Endothelial cell of umbilical vein (primary cell): ENCODE measurements at regions not wholly inside any gene's neighbourhood (a gene's known extent, or its start where the extent isn't known, plus 50 kb on each side); places are given as distances from the start of the nearest gene placed in this dataset.

Experiments
- BruUV-seq: library from RNA; stranded (reverse); fragments of 400-500 nt; replicated peaks from 2 replicates; lab custom pipeline; 2021; lab: Mats Ljungman, UMichigan
- CTCF ChIA-PET: fragments of 300-600, 350-600 bp; sonication (Branson Sonifier 250); formaldehyde crosslinking; loops from one replicate; lab custom pipeline; 2021; ENCODE audit warnings: antibody characterized with exemption, inconsistent platforms; lab: Charles Lee
- POLR2A ChIA-PET: fragments of 300-600, 350-600 bp; sonication (Branson Sonifier 250); formaldehyde crosslinking; loops from one replicate; lab custom pipeline; 2021; ENCODE audit warnings: antibody characterized with exemption, inconsistent platforms; lab: Charles Lee
- DNase-seq: peaks from one replicate; pipeline ENCODE4 v3.0.0-alpha.2; 2011; ENCODE audit warnings: low read depth, low spot score
- FAIRE-seq: peaks from 2 replicates; lab custom pipeline; 2011; peaks lifted over from hg19 to GRCh38; lab: Jason Lieb, UNC
- H2AFZ ChIP-seq: 2 replicates; pipeline ENCODE4 v1.6.0; 2012; ENCODE audit warnings: low read depth, low read length, control low read depth, inconsistent platforms
- H3K27ac ChIP-seq: 2 replicates; pipeline ENCODE4 v1.5.1; 2011; ENCODE audit warnings: low read depth, mild to moderate bottlenecking, control low read depth, low read length, moderate library complexity; ENCODE audit not compliant: insufficient read depth
- H3K27me3 ChIP-seq, 2 experiments: 2 replicates each; pipeline versions ENCODE4 v1.6.0 to v1.6.1; 2011; ENCODE audit warnings: low read length in 2 of 2, mixed read lengths in 1 of 2; ENCODE audit not compliant: control insufficient read depth in 2 of 2, insufficient read depth in 2 of 2
- H3K36me3 ChIP-seq, 2 experiments: 2 replicates in 1 of 2; 3 replicates in 1 of 2; pipeline ENCODE4 v1.5.1; 2011; ENCODE audit warnings: low read length in 2 of 2, mild to moderate bottlenecking in 1 of 2, moderate library complexity in 1 of 2; ENCODE audit not compliant: control insufficient read depth in 2 of 2, insufficient read depth in 2 of 2; ENCODE audit errors: extremely low read depth in 1 of 2
- H3K4me1 ChIP-seq: 3 replicates; pipeline ENCODE4 v1.5.1; 2011; ENCODE audit warnings: mild to moderate bottlenecking, low read length; ENCODE audit not compliant: control insufficient read depth, insufficient read depth; ENCODE audit errors: extremely low read depth
- H3K4me2 ChIP-seq: 2 replicates; pipeline ENCODE4 v1.6.1; 2011; ENCODE audit warnings: low read length, control low read depth, mixed read lengths; ENCODE audit not compliant: insufficient read depth
- H3K4me3 ChIP-seq, 3 experiments: fragments of 200-600 bp in 1 of 3; sonication (generic), shearing (Covaris generic) in 1 of 3; replicated peaks in 1 of 3; 2 replicates each; pipeline ENCODE4 v1.5.1; 2011 to 2016; ENCODE audit warnings: control low read depth in 3 of 3, low read length in 3 of 3, mild to moderate bottlenecking in 2 of 3, inconsistent platforms in 1 of 3, low read depth in 1 of 3, moderate library complexity in 1 of 3; ENCODE audit not compliant: insufficient read depth in 1 of 3
- H3K79me2 ChIP-seq: 2 replicates; pipeline ENCODE4 v1.6.0; 2012; ENCODE audit warnings: low read length, inconsistent platforms; ENCODE audit not compliant: control insufficient read depth, insufficient read depth
- H3K9ac ChIP-seq: replicated peaks from 2 replicates; pipeline ENCODE3; 2011; ENCODE audit warnings: low read length, control low read depth; ENCODE audit not compliant: insufficient read depth; ENCODE audit errors: extremely low read depth
- H3K9me1 ChIP-seq: replicated peaks from 3 replicates; pipeline ENCODE4 v1.6.0; 2011; ENCODE audit warnings: mild to moderate bottlenecking, low read length; ENCODE audit not compliant: control insufficient read depth, insufficient read depth; ENCODE audit errors: extremely low read depth
- H3K9me3 ChIP-seq: replicated peaks from 2 replicates; pipeline ENCODE4 v1.5.1; 2012; ENCODE audit warnings: low read length, inconsistent platforms; ENCODE audit not compliant: control insufficient read depth, insufficient read depth
- H4K20me1 ChIP-seq: replicated peaks from 2 replicates; pipeline ENCODE3; 2011; ENCODE audit warnings: mild to moderate bottlenecking, low read length; ENCODE audit not compliant: control insufficient read depth, insufficient read depth; ENCODE audit errors: extremely low read depth
- CTCF ChIP-seq, 2 donors: IDR thresholded peaks; 1 replicate in 1 of 2; 2 replicates in 1 of 2; pipeline ENCODE4 v1.5.1; 2011; ENCODE audit warnings: low read length in 2 of 2, mild to moderate bottlenecking in 2 of 2, moderate library complexity in 2 of 2, control low read depth in 1 of 2, inconsistent platforms in 1 of 2, low read depth in 1 of 2; ENCODE audit not compliant: insufficient read depth in 1 of 2; ENCODE audit errors: extremely low read depth in 1 of 2
- EZH2 ChIP-seq: IDR thresholded peaks from 2 replicates; pipeline ENCODE4 v1.6.1; 2012; ENCODE audit warnings: borderline replicate concordance, low read depth, mild to moderate bottlenecking, moderate library complexity, low read length, inconsistent platforms; ENCODE audit not compliant: severe bottlenecking
- FOS ChIP-seq: IDR thresholded peaks from 2 replicates; pipeline ENCODE4 v1.6.1; 2011; ENCODE audit warnings: mild to moderate bottlenecking, low read length, moderate library complexity, borderline replicate concordance; ENCODE audit not compliant: insufficient read depth
- GATA2 ChIP-seq: IDR thresholded peaks from 2 replicates; pipeline ENCODE4 v1.7.0; 2011; ENCODE audit warnings: low read depth, mild to moderate bottlenecking, moderate library complexity, mixed read lengths, low read length; ENCODE audit not compliant: insufficient read length, insufficient read depth
- JUN ChIP-seq: IDR thresholded peaks from 2 replicates; pipeline ENCODE4 v1.6.1; 2011; ENCODE audit warnings: borderline replicate concordance, low read depth; ENCODE audit not compliant: insufficient read length, insufficient read depth
- MAX ChIP-seq: IDR thresholded peaks from 2 replicates; pipeline ENCODE4 v1.6.1; 2011; ENCODE audit not compliant: insufficient read depth, insufficient read length
- MYC ChIP-seq: IDR thresholded peaks from one replicate; pipeline ENCODE4 v1.6.1; 2011; ENCODE audit warnings: mild to moderate bottlenecking, low read depth, low read length
- POLR2A ChIP-seq: IDR thresholded peaks from 2 replicates; pipeline ENCODE4 v1.6.1; 2012; ENCODE audit warnings: low read depth, mild to moderate bottlenecking, control low read depth, low read length
- POLR2AphosphoS5 ChIP-seq: IDR thresholded peaks from 2 replicates; pipeline ENCODE4 v1.6.1; 2012; ENCODE audit warnings: low read depth, mild to moderate bottlenecking, control low read depth, low read length, moderate library complexity; ENCODE audit not compliant: insufficient read depth
- dilution Hi-C: fragments of 300-500 bp; cut with MboI; formaldehyde crosslinking; loops from one replicate; pipeline ENCODE4 v1.15.0; 2019; ENCODE audit warnings: low sequenced_read_pairs; ENCODE audit not compliant: extremely low pct_ligation_motif_present
- intact Hi-C: fragments of 100-400 bp; cut with micrococcal nuclease; formaldehyde crosslinking; loops from one replicate; pipeline ENCODE4 v1.10.0; 2022

- Histone ChIP-seq H3K9ac (no peak overlapping the region), H3K36me3 (no peaks in the 10 kb centered on the region), H3K9me3 (peaks cover 4% of the 10 kb centered on the region), H3K9me1 (no peaks in the 10 kb centered on the region), H2AFZ (no peak overlapping the region), H3K27me3 (no peaks in the 10 kb centered on the region), H3K4me1 (no peaks in the 10 kb centered on the region), H3K4me2 (no peak overlapping the region), H3K27ac (no peak overlapping the region), H4K20me1 (no peaks in the 10 kb centered on the region), H3K4me3 (no peak overlapping the region), H3K79me2 (no peaks in the 10 kb centered on the region)
- intact Hi-C loops, result no loop called here
- no TSS peak for BruUV-seq
- DNase-seq, result no peak
- ChIA-PET POLR2A (no interaction called here), CTCF (no interaction called here)
- TF ChIP-seq JUN (no peak), FOS (no peak), MAX (no peak), MYC (no peak), POLR2AphosphoS5 (no peak), GATA2 (no peak), CTCF (IDR thresholded peaks at IDR 0.05; ENCODE audit: extremely low read depth in 1 of 2, insufficient read depth in 1 of 2, low read depth in 1 of 2, low read length in 2 of 2) (no peak), POLR2A (no peak), EZH2 (no peak)
- dilution Hi-C loops, result no loop called here
- FAIRE-seq, result peak; percentile 31
These were observed 939.3 kb downstream of the CDH18 start for GRCh38 chr5:19048726-19049125.
